ENCODE measurements at regions not wholly inside any gene's neighbourhood (a gene's known extent, or its start where the extent isn't known, plus 50 kb on each side); places are given as distances from the start of the nearest gene placed in this dataset.
"Not testable (repeated sequence)": the region's sequence is repeated elsewhere in the genome, so short reads cannot be mapped to it uniquely, and the experiment has no call there.

DNA sequence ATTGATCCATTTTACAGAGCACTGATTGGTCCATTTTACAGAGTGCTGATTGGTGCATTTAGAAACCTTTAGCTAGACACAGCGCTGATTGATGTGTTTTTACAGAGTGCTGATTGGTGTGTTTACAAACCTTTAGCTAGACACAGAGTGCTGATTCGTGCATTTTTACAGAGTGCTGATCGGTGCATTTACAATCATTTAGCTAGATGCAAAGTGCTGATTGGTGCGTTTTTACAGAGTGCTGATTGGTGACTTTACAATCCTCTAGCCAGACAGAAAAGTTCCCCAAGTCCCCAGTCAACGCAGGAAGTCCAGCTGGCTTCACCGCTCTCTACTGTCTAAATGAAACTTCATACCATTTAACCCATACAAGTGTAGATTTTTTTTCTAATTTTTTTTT, 228.5 kb upstream of the FIGN start:
- TF ChIP-seq POLR2AphosphoS5 (IDR thresholded peaks at IDR 0.05); CTCF (IDR thresholded peaks at IDR 0.05); POLR2A (IDR thresholded peaks at IDR 0.05; ENCODE audit: low read depth): not testable (repeated sequence)

Data from esophagus muscularis mucosa (tissue), 3 donors.